Sciatic nerve (tissue), 2 donors: ENCODE measurements at regions not wholly inside any gene's neighbourhood (a gene's known extent, or its start where the extent isn't known, plus 50 kb on each side); places are given as distances from the start of the nearest gene placed in this dataset.

Experiments used
- ATAC-seq: fragments of 200-7000 bp; cut with Tn5 transposase; one replicate; pipeline ENCODE4 v1.9.1; 2020; ENCODE audit warnings: mild to moderate bottlenecking, moderate library complexity
- DNase-seq: peaks from one replicate; pipeline ENCODE4 v3.0.0-alpha.2; 2020; ENCODE audit warnings: low spot score
- intact Hi-C: fragments of 100-400 bp; cut with DNase I; formaldehyde crosslinking; loops from one replicate; pipeline ENCODE4 v1.14.2; 2022
- donor health status: DM: no; HTN: no; CAD: no.
- donor health status: DM: no; HTN: no; CAD: no.

GRCh38 chr12:124464830-124465229, 102.6 kb downstream of the NCOR2 start:
- intact Hi-C loops, result no loop called here
- DNase-seq (no peak), ATAC-seq (no peak)

GRCh38 chr12:124464062-124464461, 103.3 kb downstream of the NCOR2 start:
- ATAC-seq (peak; percentile 61), DNase-seq (no peak)
- intact Hi-C loops, result no loop called here

DNA sequence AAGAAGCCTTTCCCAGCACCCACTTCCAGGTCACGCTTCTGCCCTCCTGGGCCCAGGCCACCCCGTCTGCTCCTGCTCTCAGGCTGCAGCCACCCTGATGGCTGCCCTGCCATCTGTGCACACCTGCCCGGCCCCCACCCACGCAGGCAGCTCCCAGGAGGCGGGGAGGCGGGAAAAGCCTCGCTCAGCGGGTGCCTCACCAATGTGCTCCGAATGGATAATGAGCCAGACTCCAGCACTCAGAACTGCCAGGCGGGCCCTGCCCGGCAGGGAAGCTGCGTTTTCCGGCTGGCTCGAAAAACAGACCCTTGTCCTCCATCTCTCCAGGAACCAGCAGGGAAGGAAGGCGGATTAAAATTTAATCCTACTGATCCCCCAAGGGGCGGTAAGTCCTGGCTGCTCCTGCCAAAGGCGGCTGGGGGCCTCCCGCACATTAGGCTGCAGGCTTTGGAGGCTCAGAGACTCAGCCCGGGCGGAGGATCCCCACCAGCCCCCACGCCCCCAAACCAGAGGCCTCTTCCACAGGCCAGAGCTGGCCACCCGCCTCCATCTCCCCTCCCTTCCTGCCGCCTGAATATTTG, 104.0 kb downstream of the NCOR2 start:
- ATAC-seq (peak; percentile 4), DNase-seq (peak; percentile 55)
- intact Hi-C loops, result no loop called here

- no peak for ATAC-seq
- intact Hi-C loops, result no loop called here
- DNase-seq, result no peak
Measured at GRCh38 chr12:124462750-124463149, 104.7 kb downstream of the NCOR2 start.

GRCh38 chr12:124461851-124462623, 105.4 kb downstream of the NCOR2 start:
- intact Hi-C loops, result no loop called here
- DNase-seq (peak; percentile 50), ATAC-seq (no peak)

GRCh38 chr12:124461241-124461673, 106.2 kb downstream of the NCOR2 start:
- no peak for DNase-seq
- no peak for ATAC-seq
- intact Hi-C loops, result no loop called here

DNA sequence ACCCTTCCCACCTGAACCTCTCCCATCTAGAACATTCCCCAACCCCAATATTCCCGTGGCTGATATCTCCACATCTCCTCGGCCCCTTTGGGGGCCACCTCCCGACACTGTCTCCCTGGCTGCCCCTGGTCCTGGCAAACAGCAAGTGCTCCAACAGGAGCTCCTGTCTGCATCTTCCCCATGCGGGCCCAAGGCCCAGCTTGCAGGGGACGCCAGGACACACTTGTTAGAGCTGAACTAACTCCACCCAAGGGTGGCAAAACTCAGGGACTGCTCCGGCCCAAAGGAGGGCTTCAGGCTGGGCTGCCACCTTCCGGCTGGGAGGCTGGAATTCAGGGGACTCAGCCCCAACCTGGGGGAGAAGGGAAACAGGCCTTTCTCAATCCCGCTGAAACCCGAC, 106.6 kb downstream of the NCOR2 start:
- intact Hi-C loops, result no loop called here
- DNase-seq (no peak), ATAC-seq (no peak)

GRCh38 chr12:124459852-124460645, 107.4 kb downstream of the NCOR2 start:
- DNase-seq, result no peak
- intact Hi-C loops, result no loop called here

GRCh38 chr12:124458992-124459851, 108.2 kb downstream of the NCOR2 start:
- DNase-seq, result peak; percentile 51
- intact Hi-C loops, result no loop called here
- ATAC-seq, result no peak

More at GRCh38 chr12:124459852-124460645, 107.4 kb downstream of the NCOR2 start:
- ATAC-seq, result no peak

DNA sequence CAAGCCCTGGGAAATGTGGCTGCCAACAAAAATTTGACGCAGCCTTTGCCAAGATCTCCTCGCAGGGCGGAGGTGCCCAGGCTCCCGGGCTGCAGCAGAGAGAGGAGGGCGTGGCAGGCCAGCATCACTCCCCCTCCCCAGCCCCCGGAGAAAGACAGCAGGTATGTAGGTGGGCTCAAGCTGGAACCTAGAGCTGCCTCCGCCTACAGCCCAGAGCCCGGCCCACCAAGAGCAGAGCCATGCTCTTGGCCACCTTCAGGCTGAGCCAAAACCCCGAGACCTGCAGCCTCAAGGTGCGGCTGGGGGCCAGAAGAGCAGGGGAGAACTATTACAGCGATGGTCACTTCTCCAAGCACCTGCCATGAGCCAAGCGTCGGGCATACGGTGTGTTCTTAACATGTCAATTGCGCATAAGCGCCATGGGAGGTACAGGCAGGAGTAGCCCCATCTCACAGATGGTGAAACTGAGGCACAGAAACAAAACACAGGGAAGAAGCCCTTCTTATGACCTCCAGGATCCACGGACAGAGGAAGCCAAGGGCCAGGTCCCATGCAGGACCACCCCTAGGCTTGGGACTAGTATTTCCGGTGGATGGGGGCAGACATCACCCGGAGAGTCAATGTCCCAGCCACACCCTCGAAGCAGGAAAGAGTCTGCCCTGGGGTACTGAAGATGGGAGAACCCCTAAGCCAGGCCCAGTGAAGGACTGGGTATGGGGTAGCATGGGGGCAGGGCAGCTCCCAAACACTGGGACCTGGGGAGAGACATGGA, 109.0 kb downstream of the NCOR2 start:
- peak; percentile 50 for DNase-seq
- intact Hi-C loops, result no loop called here
- ATAC-seq, result no peak

- intact Hi-C loops, result no loop called here
- DNase-seq, result peak; percentile 88
Measured at GRCh38 chr12:124457287-124458219, 109.9 kb downstream of the NCOR2 start.

GRCh38 chr12:124456652-124457152, 110.7 kb downstream of the NCOR2 start:
- intact Hi-C loops, result no loop called here
- no peak for ATAC-seq
- DNase-seq, result no peak

More at GRCh38 chr12:124457287-124458219, 109.9 kb downstream of the NCOR2 start:
- peak; percentile 91 for ATAC-seq

- intact Hi-C loops, result no loop called here
- peak; percentile 54 for DNase-seq
- no peak for ATAC-seq
Measured at GRCh38 chr12:124456133-124456651, 111.2 kb downstream of the NCOR2 start.

- ATAC-seq (no peak), DNase-seq (peak; percentile 48)
- intact Hi-C loops, result no loop called here
Measured at GRCh38 chr12:124455336-124455735, 112.1 kb downstream of the NCOR2 start.

- ATAC-seq (no peak), DNase-seq (no peak)
- intact Hi-C loops, result no loop called here
Measured at GRCh38 chr12:124454735-124455134, 112.7 kb downstream of the NCOR2 start.

GRCh38 chr12:124454352-124454725, 113.1 kb downstream of the NCOR2 start:
- intact Hi-C loops, result no loop called here
- no peak for ATAC-seq
- DNase-seq, result no peak
